ENCODE measurements at regions not wholly inside any gene's neighbourhood (a gene's known extent, or its start where the extent isn't known, plus 50 kb on each side); places are given as distances from the start of the nearest gene placed in this dataset.

- WGBS, 4 donors = 38 to 68% (median 64%) methylated on average over 1 of the region's 1 CpG; no CpG with 5 or more reads in 1 of the 4 donors
- Histone ChIP-seq H3K27ac (no peak overlapping the region), H3K9me3 (replicated peaks in 1 of 3) (no peaks in the 10 kb centered on the region), H3K4me3 (no peak overlapping the region), H3K36me3 (replicated peaks in 1 of 2) (no peaks in the 10 kb centered on the region), H3K4me1 (replicated peaks in 1 of 2) (no peaks in the 10 kb centered on the region), H3K27me3 (no peaks in the 10 kb centered on the region)
- no peak for DNase-seq
- intact Hi-C loops (cut with DNase I) = no loop called here
- TF ChIP-seq CTCF (IDR thresholded peaks at IDR 0.05) (no peak), POLR2A (IDR thresholded peaks at IDR 0.05) (no peak)
Observed at GRCh38 chr12:87518036-87518435, 511.2 kb downstream of the C12orf50 start.

- Histone ChIP-seq H3K27ac (no peak overlapping the region), H3K27me3 (no peaks in the 10 kb centered on the region), H3K36me3 (replicated peaks in 1 of 2) (no peaks in the 10 kb centered on the region), H3K4me1 (replicated peaks in 1 of 2) (no peaks in the 10 kb centered on the region), H3K9me3 (replicated peaks in 1 of 3) (no peaks in the 10 kb centered on the region), H3K4me3 (no peak overlapping the region)
- TF ChIP-seq POLR2A (IDR thresholded peaks at IDR 0.05) = no peak
- TF ChIP-seq CTCF (IDR thresholded peaks at IDR 0.05) = no peak
- DNase-seq = no peak
- intact Hi-C loops (cut with DNase I) = no loop called here
- 53 to 73% (median 68%) methylated on average over 2 of the region's 2 CpGs for WGBS, 4 donors
Observed at GRCh38 chr12:87513536-87514280, 515.5 kb downstream of the C12orf50 start.

GRCh38 chr12:87511371-87511770 is 517.8 kb downstream of the C12orf50 start:
- Histone ChIP-seq H3K9me3 (replicated peaks in 1 of 3) (no peaks in the 10 kb centered on the region), H3K4me1 (replicated peaks in 1 of 2) (no peaks in the 10 kb centered on the region), H3K27me3 (no peaks in the 10 kb centered on the region), H3K27ac (no peak overlapping the region), H3K36me3 (replicated peaks in 1 of 2) (no peaks in the 10 kb centered on the region), H3K4me3 (no peak overlapping the region)
- DNase-seq = no peak
- intact Hi-C loops (cut with DNase I) = no loop called here
- no peak for TF ChIP-seq CTCF (IDR thresholded peaks at IDR 0.05)
- TF ChIP-seq POLR2A (IDR thresholded peaks at IDR 0.05) = no peak
- WGBS, 4 donors = 46 to 60% (median 59%) methylated on average over 3 of the region's 3 CpGs

- Histone ChIP-seq H3K36me3 (replicated peaks in 1 of 2) (no peaks in the 10 kb centered on the region), H3K27ac (no peak overlapping the region), H3K4me1 (replicated peaks in 1 of 2) (no peaks in the 10 kb centered on the region), H3K27me3 (no peaks in the 10 kb centered on the region), H3K4me3 (no peak overlapping the region), H3K9me3 (replicated peaks in 1 of 3) (no peaks in the 10 kb centered on the region)
- no peak for TF ChIP-seq POLR2A (IDR thresholded peaks at IDR 0.05)
- no peak for TF ChIP-seq CTCF (IDR thresholded peaks at IDR 0.05)
- DNase-seq = no peak
- intact Hi-C loops (cut with DNase I) = no loop called here
Observed at GRCh38 chr12:87509237-87509820, 519.9 kb downstream of the C12orf50 start.
